SK-N-SH treated with all-trans-retinoic acid at 6 μM for 48 hours (cell line): ENCODE measurements at regions not wholly inside any gene's neighbourhood (a gene's known extent, or its start where the extent isn't known, plus 50 kb on each side); places are given as distances from the start of the nearest gene placed in this dataset.

Source experiments
- PATZ1 ChIP-seq: fragments of 250-450 bp; sonication (Bioruptor Pico); IDR thresholded peaks from 2 replicates; pipeline ENCODE4 v1.8.0; 2020; ENCODE audit warnings: mild to moderate bottlenecking, moderate library complexity, borderline replicate concordance
- ZFP30 ChIP-seq: fragments of 450-650 bp; formaldehyde crosslinking; IDR thresholded peaks from 2 replicates; pipeline ENCODE4 v1.5.0; 2022; ENCODE audit warnings: mild to moderate bottlenecking, moderate library complexity

DNA sequence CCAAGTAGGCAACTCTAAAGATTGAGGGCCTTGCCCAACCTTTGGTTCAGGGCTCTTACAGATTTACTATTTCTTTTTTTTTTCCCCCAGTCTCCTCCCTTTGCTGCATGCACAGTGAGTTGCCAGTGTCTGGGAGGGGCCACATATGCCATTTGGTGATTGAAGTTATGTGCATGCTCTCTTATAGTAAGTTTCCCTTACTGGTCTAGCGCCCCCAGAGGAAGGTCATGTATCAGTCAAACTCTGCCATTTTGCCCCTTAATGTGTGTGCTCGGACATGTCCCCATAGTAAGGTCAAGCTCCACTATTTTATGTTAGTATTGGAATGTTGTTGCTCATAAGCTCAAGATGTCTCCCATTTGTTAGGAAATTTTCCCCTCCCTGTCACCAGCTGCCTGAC is 1138.0 kb upstream of the SLC10A2 start:
- no peak for TF ChIP-seq ZFP30 (CRISPR knock-in tag)
- TF ChIP-seq PATZ1 (CRISPR knock-in tag) = no peak
